HEK293 (cell line): ENCODE measurements at regions not wholly inside any gene's neighbourhood (a gene's known extent, or its start where the extent isn't known, plus 50 kb on each side); places are given as distances from the start of the nearest gene placed in this dataset.

ENCODE experiments used
- CTCF ChIA-PET: fragments of 350-600 bp; formaldehyde crosslinking; extraction: SDS; loops from one replicate; lab custom pipeline; 2021; ENCODE audit warnings: antibody characterized with exemption; lab: Yijun Ruan, JAX
- POLR2A ChIA-PET: fragments of 300-600 bp; formaldehyde crosslinking; extraction: SDS; loops from one replicate; lab custom pipeline; 2020; ENCODE audit warnings: antibody characterized with exemption, inconsistent platforms; lab: Yijun Ruan, JAX
- H3K27ac ChIP-seq: fragments of 200-500 bp; sonication (Bioruptor generic); 2 replicates; pipeline ENCODE4 v1.5.1; 2014; ENCODE audit warnings: low read depth, low read length, control low read depth, inconsistent platforms; ENCODE audit errors: extremely low read depth
- H3K36me3 ChIP-seq, 2 experiments: fragments of 200-500 bp in 1 of 2; sonication (Bioruptor generic) in 1 of 2; 1 replicate in 1 of 2; 2 replicates in 1 of 2; pipeline ENCODE4 v1.5.1; 2014 to 2017; ENCODE audit warnings: inconsistent platforms in 2 of 2, low read length in 2 of 2; ENCODE audit not compliant: control insufficient read depth in 2 of 2, insufficient read depth in 1 of 2
- H3K4me1 ChIP-seq: fragments of 200-500 bp; sonication (Bioruptor generic); 2 replicates; pipeline ENCODE4 v1.5.1; 2014; ENCODE audit warnings: mild to moderate bottlenecking, low read length, inconsistent platforms; ENCODE audit not compliant: control insufficient read depth, insufficient read depth
- H3K4me3 ChIP-seq: 2 replicates; pipeline ENCODE4 v1.5.1; 2011; ENCODE audit warnings: low read depth, mild to moderate bottlenecking, control low read depth, low read length, moderate library complexity
- H3K9me3 ChIP-seq: fragments of 200-500 bp; sonication (Bioruptor generic); 2 replicates; pipeline ENCODE4 v1.5.1; 2014; ENCODE audit warnings: low read depth, low read length, inconsistent platforms; ENCODE audit not compliant: control insufficient read depth, insufficient read depth
- KLF9 ChIP-seq: fragments of 450-650 bp; formaldehyde crosslinking; IDR thresholded peaks from 2 replicates; pipeline ENCODE4 v1.5.1; 2016; ENCODE audit warnings: missing biosample characterization, missing genetic modification characterization, low read depth
- SETDB1 ChIP-seq: IDR thresholded peaks from one replicate; pipeline ENCODE4 v1.6.1; 2017; ENCODE audit warnings: mild to moderate bottlenecking, low read length, moderate library complexity, mixed read lengths; ENCODE audit not compliant: insufficient read length
- ZNF10 ChIP-seq: fragments of 450-650 bp; formaldehyde crosslinking; IDR thresholded peaks from 2 replicates; pipeline ENCODE4 v1.5.1; 2017; ENCODE audit warnings: missing biosample characterization, missing genetic modification characterization
- ZNF138 ChIP-seq: fragments of 450-650 bp; formaldehyde crosslinking; IDR thresholded peaks from 2 replicates; pipeline ENCODE4 v1.5.1; 2016; ENCODE audit warnings: missing biosample characterization, missing genetic modification characterization, borderline replicate concordance
- ZNF146 ChIP-seq: fragments of 450-650 bp; formaldehyde crosslinking; IDR thresholded peaks from 2 replicates; pipeline ENCODE4 v1.5.1; 2016; ENCODE audit warnings: missing biosample characterization, missing genetic modification characterization
- ZNF175 ChIP-seq: fragments of 450-650 bp; formaldehyde crosslinking; IDR thresholded peaks from 2 replicates; pipeline ENCODE4 v1.5.1; 2016; ENCODE audit warnings: missing biosample characterization, missing genetic modification characterization
- ZNF350 ChIP-seq: fragments of 450-650 bp; formaldehyde crosslinking; IDR thresholded peaks from 2 replicates; pipeline ENCODE4 v1.5.0; 2017; ENCODE audit warnings: missing biosample characterization, mild to moderate bottlenecking, missing genetic modification characterization
- ZNF473 ChIP-seq: fragments of 450-650 bp; formaldehyde crosslinking; IDR thresholded peaks from 2 replicates; pipeline ENCODE4 v1.5.1; 2017; ENCODE audit warnings: missing biosample characterization, missing genetic modification characterization
- ZNF501 ChIP-seq: fragments of 450-650 bp; formaldehyde crosslinking; IDR thresholded peaks from 2 replicates; pipeline ENCODE4 v1.5.1; 2016; ENCODE audit warnings: missing biosample characterization, missing genetic modification characterization
- ZNF571 ChIP-seq: fragments of 450-650 bp; formaldehyde crosslinking; IDR thresholded peaks from 2 replicates; pipeline ENCODE4 v1.5.0; 2017; ENCODE audit warnings: missing biosample characterization, missing genetic modification characterization
- ZNF600 ChIP-seq: fragments of 450-650 bp; formaldehyde crosslinking; IDR thresholded peaks from 2 replicates; pipeline ENCODE4 v1.5.1; 2016; ENCODE audit warnings: missing biosample characterization, missing genetic modification characterization
- ZNF621 ChIP-seq: fragments of 450-650 bp; formaldehyde crosslinking; IDR thresholded peaks from 2 replicates; pipeline ENCODE4 v1.5.1; 2017; ENCODE audit warnings: missing biosample characterization, missing genetic modification characterization
- ZSCAN23 ChIP-seq: fragments of 450-650 bp; formaldehyde crosslinking; IDR thresholded peaks from 2 replicates; pipeline ENCODE4 v1.5.1; 2016; ENCODE audit warnings: missing biosample characterization, missing genetic modification characterization
- TF ChIP-seq, protein P1 (sequence below): fragments of 450-650 bp; formaldehyde crosslinking; IDR thresholded peaks from 2 replicates; pipeline ENCODE4 v1.5.1; 2017; ENCODE audit warnings: missing biosample characterization, missing genetic modification characterization
- TF ChIP-seq, protein P2 (sequence below): fragments of 450-650 bp; formaldehyde crosslinking; IDR thresholded peaks from 2 replicates; pipeline ENCODE4 v1.5.1; 2016; ENCODE audit warnings: missing biosample characterization, missing genetic modification characterization
- TF ChIP-seq, protein P3 (sequence below): fragments of 450-650 bp; formaldehyde crosslinking; IDR thresholded peaks from 2 replicates; pipeline ENCODE4 v1.5.1; 2016; ENCODE audit warnings: missing biosample characterization, missing genetic modification characterization
- TF ChIP-seq, protein P4 (sequence below): fragments of 450-650 bp; formaldehyde crosslinking; IDR thresholded peaks from 2 replicates; pipeline ENCODE4 v1.5.1; 2016; ENCODE audit warnings: missing biosample characterization, missing genetic modification characterization
- TF ChIP-seq, protein P5 (sequence below): fragments of 450-650 bp; formaldehyde crosslinking; IDR thresholded peaks from 2 replicates; pipeline ENCODE4 v1.5.1; 2017; ENCODE audit warnings: missing biosample characterization, missing genetic modification characterization
- TF ChIP-seq, protein P6 (sequence below): fragments of 450-650 bp; formaldehyde crosslinking; IDR thresholded peaks from 2 replicates; pipeline ENCODE4 v1.5.1; 2016; ENCODE audit warnings: missing biosample characterization, missing genetic modification characterization

DNA sequence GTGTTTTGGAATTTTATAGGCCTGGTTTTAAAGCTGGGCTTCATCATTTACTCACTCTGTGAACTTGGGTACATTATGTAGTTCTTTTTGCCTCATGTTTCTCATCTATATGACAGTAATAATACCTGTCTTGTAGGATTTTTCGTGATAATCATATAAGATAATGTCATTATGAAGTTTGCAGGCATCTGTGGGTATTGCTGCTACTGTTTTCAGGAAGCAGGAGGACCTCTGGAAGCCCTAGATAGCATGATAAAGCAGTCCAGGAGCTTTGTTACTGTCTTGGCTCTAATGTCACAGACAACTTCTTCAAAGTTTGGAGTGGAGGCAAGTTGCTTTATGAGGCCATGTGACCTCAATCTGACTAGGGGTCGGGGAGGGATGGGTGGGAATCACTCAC, 145.0 kb upstream of the MEIS2 start:
- ChIA-PET CTCF (no interaction called here), POLR2A (no interaction called here)
- Histone ChIP-seq H3K36me3 (no peaks in the 10 kb centered on the region), H3K4me3 (no peak overlapping the region), H3K4me1 (no peaks in the 10 kb centered on the region), H3K27ac (no peak overlapping the region), H3K9me3 (no peaks in the 10 kb centered on the region)
- TF ChIP-seq ZNF571, result no peak
- TF ChIP-seq, protein P1, sequence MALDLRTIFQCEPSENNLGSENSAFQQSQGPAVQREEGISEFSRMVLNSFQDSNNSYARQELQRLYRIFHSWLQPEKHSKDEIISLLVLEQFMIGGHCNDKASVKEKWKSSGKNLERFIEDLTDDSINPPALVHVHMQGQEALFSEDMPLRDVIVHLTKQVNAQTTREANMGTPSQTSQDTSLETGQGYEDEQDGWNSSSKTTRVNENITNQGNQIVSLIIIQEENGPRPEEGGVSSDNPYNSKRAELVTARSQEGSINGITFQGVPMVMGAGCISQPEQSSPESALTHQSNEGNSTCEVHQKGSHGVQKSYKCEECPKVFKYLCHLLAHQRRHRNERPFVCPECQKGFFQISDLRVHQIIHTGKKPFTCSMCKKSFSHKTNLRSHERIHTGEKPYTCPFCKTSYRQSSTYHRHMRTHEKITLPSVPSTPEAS, result no peak
- no peak for TF ChIP-seq KLF9 (tag by site-specific recombination)

DNA sequence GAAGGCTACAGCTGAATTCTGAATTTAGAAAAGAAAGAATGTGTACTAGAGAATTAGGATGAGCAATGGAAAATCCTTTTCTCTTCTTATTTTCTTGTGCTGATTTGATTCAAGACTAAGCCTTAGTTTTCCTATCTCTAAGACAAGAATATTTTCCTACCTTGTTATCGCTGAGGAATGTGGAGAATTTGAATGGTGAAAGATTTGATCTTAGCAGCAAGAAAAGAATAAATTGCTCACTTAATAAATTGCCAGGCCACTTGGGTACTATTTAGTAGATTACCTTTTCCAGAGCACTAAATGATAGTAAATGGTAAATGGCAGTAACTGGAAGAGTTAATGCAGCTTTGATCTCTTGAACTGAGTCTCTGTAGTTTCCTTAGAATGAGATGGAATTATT, 145.7 kb upstream of the MEIS2 start:
- TF ChIP-seq, protein P2, sequence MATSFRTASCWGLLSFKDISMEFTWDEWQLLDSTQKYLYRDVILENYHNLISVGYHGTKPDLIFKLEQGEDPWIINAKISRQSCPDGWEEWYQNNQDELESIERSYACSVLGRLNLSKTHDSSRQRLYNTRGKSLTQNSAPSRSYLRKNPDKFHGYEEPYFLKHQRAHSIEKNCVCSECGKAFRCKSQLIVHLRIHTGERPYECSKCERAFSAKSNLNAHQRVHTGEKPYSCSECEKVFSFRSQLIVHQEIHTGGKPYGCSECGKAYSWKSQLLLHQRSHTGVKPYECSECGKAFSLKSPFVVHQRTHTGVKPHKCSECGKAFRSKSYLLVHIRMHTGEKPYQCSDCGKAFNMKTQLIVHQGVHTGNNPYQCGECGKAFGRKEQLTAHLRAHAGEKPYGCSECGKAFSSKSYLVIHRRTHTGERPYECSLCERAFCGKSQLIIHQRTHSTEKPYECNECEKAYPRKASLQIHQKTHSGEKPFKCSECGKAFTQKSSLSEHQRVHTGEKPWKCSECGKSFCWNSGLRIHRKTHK, result no peak
- no peak for TF ChIP-seq ZNF621
- no peak for TF ChIP-seq ZNF10
- TF ChIP-seq ZNF501, result no peak
- TF ChIP-seq ZNF175, result no peak
- TF ChIP-seq ZNF138 (tag by site-specific recombination), result no peak
- TF ChIP-seq ZNF350 (tag by site-specific recombination), result no peak
- no peak for TF ChIP-seq SETDB1
- TF ChIP-seq, protein P3, sequence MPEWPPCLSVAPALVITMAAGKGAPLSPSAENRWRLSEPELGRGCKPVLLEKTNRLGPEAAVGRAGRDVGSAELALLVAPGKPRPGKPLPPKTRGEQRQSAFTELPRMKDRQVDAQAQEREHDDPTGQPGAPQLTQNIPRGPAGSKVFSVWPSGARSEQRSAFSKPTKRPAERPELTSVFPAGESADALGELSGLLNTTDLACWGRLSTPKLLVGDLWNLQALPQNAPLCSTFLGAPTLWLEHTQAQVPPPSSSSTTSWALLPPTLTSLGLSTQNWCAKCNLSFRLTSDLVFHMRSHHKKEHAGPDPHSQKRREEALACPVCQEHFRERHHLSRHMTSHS (tag by site-specific recombination), result no peak
- Histone ChIP-seq H3K36me3 (no peaks in the 10 kb centered on the region), H3K9me3 (no peaks in the 10 kb centered on the region), H3K4me3 (no peak overlapping the region), H3K4me1 (no peaks in the 10 kb centered on the region), H3K27ac (no peak overlapping the region)
- ChIA-PET POLR2A (no interaction called here), CTCF (no interaction called here)

DNA sequence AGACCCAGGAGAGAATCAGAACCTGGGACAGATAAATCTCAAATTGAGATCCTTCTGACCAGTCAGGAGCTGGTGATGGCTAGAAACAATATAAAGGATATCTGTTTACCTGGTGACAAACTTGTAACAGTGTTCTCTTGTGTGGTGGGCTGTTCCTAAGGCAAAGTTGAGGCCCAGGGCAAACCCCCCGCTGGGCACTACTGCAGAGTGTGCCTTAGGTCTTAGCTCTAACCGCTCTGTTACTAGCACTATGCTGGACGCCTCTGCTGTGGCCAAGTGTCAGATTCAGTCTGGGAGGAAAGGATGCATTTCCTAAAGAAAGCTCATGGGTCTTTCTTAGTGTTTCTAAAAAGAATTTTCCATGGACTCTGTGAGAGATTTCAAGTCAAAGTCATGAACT, 146.5 kb upstream of the MEIS2 start:
- Histone ChIP-seq H3K4me1 (no peaks in the 10 kb centered on the region), H3K36me3 (no peaks in the 10 kb centered on the region), H3K27ac (no peak overlapping the region), H3K4me3 (no peak overlapping the region), H3K9me3 (no peaks in the 10 kb centered on the region)
- ChIA-PET POLR2A (no interaction called here), CTCF (no interaction called here)
- no peak for TF ChIP-seq ZNF146 (tag by site-specific recombination)
- TF ChIP-seq, protein P1, result no peak
- TF ChIP-seq ZNF473, result no peak
- TF ChIP-seq, protein P4, sequence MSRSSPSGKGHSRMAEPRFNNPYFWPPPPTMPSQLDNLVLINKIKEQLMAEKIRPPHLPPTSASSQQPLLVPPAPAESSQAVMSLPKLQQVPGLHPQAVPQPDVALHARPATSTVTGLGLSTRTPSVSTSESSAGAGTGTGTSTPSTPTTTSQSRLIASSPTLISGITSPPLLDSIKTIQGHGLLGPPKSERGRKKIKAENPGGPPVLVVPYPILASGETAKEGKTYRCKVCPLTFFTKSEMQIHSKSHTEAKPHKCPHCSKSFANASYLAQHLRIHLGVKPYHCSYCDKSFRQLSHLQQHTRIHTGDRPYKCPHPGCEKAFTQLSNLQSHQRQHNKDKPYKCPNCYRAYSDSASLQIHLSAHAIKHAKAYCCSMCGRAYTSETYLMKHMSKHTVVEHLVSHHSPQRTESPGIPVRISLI (tag by site-specific recombination), result no peak
- TF ChIP-seq, protein P5, sequence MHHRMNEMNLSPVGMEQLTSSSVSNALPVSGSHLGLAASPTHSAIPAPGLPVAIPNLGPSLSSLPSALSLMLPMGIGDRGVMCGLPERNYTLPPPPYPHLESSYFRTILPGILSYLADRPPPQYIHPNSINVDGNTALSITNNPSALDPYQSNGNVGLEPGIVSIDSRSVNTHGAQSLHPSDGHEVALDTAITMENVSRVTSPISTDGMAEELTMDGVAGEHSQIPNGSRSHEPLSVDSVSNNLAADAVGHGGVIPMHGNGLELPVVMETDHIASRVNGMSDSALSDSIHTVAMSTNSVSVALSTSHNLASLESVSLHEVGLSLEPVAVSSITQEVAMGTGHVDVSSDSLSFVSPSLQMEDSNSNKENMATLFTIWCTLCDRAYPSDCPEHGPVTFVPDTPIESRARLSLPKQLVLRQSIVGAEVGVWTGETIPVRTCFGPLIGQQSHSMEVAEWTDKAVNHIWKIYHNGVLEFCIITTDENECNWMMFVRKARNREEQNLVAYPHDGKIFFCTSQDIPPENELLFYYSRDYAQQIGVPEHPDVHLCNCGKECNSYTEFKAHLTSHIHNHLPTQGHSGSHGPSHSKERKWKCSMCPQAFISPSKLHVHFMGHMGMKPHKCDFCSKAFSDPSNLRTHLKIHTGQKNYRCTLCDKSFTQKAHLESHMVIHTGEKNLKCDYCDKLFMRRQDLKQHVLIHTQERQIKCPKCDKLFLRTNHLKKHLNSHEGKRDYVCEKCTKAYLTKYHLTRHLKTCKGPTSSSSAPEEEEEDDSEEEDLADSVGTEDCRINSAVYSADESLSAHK, result no peak
- TF ChIP-seq, protein P6, sequence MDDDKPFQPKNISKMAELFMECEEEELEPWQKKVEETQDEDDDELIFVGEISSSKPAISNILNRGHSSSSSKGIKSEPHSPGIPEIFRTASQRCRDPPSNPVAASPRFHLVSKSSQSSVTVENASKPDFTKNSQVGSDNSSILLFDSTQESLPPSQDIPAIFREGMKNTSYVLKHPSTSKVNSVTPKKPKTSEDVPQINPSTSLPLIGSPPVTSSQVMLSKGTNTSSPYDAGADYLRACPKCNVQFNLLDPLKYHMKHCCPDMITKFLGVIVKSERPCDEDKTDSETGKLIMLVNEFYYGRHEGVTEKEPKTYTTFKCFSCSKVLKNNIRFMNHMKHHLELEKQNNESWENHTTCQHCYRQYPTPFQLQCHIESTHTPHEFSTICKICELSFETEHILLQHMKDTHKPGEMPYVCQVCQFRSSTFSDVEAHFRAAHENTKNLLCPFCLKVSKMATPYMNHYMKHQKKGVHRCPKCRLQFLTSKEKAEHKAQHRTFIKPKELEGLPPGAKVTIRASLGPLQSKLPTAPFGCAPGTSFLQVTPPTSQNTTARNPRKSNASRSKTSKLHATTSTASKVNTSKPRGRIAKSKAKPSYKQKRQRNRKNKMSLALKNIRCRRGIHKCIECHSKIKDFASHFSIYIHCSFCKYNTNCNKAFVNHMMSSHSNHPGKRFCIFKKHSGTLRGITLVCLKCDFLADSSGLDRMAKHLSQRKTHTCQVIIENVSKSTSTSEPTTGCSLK, result no peak
- no peak for TF ChIP-seq ZNF600 (tag by site-specific recombination)
- TF ChIP-seq ZSCAN23 (tag by site-specific recombination), result no peak
